ENCODE measurements at regions not wholly inside any gene's neighbourhood (a gene's known extent, or its start where the extent isn't known, plus 50 kb on each side); places are given as distances from the start of the nearest gene placed in this dataset.
"Not testable (repeated sequence)": the region's sequence is repeated elsewhere in the genome, so short reads cannot be mapped to it uniquely, and the experiment has no call there.

DNA sequence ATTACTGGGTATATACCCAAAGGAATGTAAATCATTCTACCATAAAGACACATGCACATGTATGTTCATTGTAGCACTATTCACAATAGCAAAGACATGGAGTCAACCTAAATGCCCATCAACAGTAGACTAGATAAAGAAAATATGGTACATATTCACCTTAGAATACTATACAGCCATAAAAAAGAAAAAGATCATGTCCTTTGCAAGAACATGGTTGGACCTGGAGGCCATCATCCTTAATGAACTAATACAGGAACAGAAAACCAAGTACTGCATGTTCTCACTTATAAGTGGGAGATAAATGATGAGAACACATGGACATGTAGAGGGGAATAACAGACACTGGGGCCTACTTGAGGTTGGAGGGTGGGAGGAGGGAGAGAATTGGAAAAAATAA, 133.2 kb upstream of the RASA1 start:
- not testable (repeated sequence) for DNase-seq

DNA sequence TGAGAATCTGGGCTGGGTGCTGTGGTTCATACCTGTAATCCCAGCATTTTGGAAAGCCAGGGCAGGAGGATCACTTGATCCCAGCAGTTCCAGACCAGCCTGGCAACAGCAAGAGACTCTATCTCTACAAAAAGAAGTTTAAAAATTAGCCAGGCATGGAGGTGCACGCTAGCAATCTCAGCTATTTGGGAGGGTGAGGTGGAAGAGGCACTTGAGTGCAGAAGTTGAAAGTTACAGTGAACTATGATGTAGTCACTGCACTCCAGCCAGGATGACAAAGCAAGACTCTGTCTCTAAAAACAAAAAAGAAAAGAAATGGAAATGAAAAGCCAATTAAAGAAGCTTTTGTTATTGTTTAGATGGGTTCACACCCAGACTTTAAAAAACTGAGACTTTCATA, 131.6 kb upstream of the RASA1 start:
- DNase-seq = no peak

DNA sequence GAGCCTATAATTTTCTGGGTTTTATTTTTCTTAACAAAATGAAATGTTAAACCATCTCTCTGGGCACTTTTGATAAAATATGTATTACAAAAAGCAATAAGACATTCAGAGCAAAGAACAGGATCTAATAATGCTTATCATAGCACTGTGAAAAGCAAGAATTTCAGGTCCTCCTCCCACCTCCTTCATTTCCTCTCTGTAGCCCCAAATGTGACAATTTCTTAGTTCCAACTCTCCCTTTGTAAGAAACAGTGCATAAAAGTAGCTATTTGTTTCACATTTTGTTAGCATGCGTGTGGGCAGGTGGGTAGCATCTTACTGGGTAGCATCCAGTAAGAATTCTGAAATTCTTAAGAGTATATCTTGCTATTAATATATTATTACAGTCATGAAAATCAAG, 130.9 kb upstream of the RASA1 start:
- no peak for DNase-seq

DNA sequence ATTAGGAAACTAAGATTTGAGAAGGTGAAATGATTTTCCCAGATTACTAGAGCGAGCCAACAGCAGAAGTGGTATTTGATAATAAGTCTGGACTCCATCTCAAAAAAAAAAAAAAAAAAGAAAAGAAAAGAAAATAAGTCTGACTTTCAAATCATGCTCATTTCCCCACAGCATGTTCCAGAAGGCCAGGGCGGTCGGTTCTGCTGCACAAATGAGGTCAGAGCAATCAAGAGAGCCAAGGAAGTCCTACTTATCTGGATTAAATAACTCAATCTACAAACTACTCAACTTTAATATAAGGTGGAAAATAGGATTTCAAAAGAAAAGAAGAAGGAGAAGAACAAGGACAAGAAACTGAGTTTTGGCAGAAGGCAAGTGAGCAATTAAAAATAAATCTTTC, 130.4 kb upstream of the RASA1 start:
- DNase-seq = no peak

DNA sequence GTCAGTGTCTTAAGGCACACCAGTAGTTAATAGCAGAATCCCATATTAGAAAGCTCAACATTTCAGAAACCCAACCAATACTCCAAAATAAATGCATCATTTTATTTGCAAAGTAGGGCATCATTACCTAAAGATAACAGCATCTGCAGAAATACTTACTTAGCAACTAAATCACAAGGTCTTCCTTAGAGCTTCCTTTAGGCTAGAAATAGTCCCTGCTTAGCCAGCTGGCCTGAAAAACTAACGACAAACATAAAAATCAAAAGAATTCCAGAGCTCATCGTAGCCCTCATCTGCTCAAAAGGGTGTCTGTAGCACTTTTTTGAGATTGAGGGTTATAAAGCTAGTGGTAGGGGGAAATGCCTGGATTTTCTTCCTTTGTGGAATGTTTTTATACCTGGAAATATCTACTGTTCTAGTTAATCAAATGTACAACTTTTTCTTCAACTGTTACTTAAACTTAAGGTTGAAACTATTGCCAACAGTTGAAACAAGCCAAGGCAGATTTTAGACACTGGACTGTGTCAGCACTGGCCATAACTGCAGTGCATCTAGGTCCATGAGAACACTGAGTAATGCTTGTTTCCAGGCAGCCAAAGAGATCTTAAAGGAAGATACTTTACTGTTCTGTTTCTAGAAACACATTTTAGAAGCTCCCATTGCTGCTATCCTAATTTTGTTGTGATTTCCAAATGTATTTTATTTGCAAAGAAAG, 129.4 kb upstream of the RASA1 start:
- no peak for DNase-seq

DNA sequence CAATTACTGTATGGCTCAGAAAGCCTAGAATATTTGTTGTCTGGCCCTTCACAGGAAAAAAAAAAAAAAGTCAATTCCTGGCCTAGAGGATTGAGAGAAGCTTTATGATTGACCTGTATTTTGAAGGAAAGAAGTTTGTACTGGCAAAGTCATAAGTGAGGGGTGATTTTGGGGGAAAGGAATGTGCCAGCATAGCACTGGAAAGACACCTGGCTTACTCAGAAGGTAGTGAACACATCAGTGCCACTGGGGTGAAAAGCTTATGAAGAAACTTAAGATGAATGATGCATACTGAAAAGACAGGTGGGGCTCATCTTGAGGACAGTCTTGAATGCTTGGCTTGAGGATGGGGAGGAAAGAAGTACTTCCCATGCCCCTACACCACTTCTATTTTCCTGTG, 127.9 kb upstream of the RASA1 start:
- no peak for DNase-seq

DNA sequence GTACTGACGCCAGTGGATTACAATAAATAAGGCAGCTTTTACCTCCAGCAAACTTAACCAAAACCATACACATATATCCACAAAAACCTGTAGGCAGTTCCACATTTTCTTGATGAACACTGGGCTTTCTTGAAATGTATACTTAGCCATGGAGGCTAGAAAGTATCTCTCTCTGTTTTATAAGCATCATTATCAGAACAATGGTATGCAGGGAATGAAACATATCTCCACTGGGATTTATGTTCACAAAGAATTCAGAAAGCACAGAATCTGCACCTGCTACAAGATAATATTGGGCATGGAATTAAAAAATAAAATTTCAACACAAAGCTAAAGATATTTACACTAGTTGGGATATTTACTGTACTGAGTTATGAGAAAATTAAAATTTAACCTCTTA, 126.1 kb upstream of the RASA1 start:
- DNase-seq = no peak

DNA sequence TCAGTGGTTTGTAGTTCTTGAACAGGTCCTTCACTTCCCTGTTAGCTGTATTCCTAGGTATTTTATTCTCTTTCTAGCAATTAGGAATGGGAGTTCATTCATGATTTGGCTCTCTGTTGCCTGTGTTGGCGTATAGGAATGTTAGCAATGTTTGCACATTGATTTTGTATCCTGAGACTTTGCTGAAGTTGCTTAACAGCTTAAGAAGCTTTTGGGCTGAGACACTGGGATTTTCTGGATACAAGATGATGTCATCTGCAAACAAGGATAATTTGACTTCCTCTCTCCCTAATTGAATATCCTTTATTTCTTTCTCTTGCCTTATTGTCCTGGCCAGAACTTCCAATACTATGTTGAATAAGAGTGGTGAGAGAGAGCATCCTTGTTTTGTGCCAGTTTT, 121.8 kb upstream of the RASA1 start:
- DNase-seq = not testable (repeated sequence)

DNA sequence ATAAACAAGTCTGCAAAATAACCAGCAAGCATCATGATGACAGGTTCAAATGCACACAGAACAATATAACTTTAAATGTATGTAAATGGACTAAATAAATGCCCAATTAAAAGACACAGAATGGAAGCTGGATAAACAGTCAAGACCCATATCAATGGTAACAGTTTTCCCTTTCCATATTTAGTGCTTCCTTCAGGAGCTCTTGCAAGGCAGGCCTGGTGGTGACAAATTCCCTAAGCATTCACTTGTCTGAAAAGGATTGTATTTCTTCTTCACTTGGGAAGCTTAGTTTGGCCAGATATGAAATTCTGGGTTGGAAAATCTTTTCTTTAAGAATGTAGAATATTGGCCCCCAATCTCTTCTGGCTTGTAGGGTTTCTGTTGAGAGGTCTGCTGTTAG, 120.2 kb upstream of the RASA1 start:
- no peak for DNase-seq

DNA sequence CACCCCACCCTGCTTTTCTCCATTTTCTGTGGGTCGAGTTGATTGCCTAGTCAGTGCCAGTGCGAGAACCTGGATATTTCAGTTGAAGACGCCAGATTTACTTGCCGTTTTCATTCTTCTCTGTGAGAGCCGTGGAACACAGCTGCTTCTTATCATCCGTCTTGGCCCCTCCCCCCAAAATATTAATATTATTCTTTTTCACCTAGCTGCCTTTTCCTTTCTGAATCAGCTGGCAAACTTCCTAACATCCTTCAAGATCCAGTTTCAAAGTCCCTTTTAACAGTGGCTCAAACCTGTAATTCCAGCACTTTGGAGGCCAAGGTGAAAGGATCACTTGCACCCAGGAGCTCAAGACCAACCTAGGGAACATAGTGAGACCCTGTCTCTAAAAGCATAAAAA, 117.1 kb upstream of the RASA1 start:
- no peak for DNase-seq

DNA sequence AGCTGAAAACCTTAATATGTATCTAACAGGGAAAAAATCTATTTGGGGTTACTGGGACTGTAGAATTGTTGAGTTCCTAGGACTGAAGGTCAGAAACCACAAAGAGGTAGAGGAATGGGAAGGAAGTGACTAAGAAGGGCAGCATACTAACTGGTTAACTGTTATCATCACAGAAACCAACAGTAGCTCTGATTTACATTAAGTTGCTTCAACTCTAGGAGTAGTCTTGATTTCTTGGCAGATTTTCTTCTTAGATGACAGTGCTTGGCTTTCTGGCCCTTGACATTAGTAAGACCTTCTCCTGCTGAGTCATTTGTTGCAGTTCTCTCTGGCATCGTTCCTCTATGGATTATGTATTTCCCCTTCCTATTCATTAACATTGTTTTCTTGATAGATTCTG, 116.1 kb upstream of the RASA1 start:
- DNase-seq = no peak

DNA sequence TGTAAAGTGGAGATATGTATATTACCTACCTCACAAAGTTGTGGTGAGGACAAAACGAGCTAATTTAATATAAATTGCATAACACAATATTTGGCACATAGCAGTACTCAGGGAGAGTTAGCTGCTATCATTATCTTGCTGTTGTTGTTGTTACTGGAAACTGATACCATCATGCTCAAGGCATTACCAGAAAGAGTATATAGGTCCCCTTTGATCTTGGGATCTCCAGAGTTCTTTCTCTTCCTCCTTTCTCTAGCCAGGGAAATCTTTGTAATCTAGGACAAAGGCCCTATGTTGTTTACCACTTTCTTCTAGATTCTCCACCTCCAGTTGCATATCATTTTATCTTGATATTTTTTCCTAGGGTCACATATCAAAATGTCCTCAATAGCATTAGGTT, 114.8 kb upstream of the RASA1 start:
- no peak for DNase-seq

DNA sequence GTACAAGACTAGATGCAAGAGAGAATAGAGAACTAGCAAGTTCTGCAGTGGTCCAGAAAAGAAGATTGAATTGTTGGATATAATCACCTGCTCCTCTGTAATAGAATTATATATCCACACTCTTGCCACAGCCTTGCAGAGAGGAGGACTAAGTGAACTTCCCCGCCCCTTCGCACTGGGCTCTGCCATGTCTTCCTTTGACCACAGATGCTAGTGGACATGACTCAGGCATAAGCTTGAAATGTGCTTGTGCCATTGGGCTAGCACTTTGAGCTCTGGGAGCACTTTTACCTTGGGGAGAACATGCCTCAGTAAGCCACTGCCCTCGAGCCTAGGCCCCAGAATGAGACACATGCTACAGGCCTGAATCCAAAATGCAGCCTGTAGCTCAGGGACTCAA, 113.5 kb upstream of the RASA1 start:
- no peak for DNase-seq

DNA sequence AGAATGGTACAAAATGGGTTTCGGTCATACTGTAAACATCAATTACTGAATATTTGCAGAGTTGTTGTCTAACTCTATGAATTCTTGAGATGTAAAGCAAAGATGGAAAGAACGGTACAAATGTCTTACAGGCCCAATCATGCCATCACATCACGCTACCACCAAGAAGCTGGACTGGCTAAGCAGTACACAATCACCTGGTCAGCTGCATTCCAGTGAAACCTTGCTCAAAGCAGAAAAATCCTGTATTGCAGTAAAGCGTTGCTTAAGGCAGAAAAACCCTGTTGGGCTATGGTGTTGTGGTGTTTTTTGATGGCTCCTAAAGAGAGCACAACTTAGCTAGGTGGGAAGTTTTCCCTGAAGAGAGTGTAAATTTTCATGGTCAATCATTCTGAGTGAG, 112.6 kb upstream of the RASA1 start:
- no peak for DNase-seq

DNA sequence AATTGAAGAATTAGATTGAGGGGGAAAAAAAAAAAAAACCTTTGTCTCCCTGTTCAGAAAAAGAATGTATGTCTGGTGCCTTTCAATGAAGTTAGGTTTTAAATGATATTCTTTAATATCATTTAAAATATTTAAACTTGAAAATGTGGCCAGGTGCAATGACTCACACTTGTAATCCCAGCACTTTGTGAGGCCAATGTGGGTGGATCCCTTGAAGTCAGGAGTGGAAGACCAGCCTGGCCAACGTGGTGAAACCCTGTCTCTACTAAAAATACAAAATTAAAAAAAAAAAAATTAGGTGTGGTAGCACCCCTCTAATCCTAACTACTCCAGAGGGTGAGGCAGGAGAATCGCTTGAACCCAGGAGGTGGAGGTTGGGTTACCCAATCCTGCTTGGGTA, 111.1 kb upstream of the RASA1 start:
- DNase-seq = no peak

DNA sequence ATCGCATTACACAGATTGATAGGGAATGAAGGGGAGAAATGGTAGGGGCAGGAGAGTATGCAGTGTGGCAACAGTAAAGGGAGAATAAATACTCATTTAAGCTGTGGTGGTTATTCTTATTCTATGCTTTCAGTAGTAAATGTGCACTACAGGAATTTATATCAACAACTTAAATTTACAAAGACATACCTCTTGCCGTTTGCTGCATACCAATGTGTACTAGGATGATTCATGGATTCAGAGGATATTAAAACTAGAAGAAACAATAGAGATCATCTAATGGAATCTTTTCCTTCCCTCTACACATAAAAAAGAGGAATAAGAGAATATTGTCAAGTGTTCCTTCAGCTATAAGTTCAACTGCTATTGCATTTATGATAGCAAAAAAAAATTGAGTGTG, 103.3 kb upstream of the RASA1 start:
- DNase-seq = no peak

DNA sequence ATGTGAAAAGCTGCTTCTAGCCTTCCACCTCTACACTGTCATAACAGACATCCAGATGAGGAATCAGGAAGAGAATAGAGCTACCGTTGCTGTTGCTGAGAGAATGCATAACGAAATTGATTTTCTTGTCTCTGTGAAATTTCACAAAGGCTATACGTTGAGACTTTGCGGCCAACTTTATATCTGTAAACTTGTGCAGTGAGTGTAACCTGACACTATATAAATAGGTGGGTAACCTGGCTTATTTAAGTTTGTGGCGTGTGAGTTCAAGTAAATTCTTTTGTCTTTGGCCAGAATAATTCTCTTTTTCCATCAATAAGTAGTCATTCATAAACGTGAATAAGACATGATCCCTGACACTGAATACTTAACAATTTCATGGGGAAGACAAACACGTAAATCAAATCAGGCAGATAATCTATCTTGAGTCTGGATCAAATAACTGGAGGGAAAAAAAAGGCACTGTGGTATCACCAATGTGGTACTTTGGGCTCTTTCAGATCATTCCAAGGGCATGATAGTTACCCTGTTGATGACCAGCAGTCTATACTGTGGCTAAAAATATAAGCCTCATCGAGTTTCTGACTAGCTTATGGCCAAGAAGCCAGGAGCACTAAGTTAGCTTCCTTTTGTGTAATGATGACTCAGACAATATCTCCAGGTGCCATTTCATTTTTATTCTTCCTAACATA, 98.2 kb upstream of the RASA1 start:
- DNase-seq = no peak

DNA sequence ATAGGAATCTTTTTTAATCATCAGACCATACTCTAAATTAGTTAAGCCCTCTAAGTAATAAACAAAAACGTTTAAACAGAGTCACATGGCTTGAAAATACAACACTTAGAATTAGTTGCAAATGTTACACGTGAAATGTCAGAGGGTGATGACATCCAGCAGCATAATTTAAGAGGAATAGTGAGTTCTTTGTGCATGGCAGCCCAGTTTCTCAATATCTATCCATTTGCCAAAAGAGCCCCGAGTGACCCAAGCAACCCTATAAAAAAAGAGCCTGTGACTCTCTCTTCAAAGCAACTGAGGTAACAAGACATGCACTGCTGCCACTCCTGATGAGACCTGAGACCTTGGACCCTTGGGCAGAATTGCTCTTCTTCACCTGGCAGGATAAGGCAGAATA, 96.9 kb upstream of the RASA1 start:
- no peak for DNase-seq

DNA sequence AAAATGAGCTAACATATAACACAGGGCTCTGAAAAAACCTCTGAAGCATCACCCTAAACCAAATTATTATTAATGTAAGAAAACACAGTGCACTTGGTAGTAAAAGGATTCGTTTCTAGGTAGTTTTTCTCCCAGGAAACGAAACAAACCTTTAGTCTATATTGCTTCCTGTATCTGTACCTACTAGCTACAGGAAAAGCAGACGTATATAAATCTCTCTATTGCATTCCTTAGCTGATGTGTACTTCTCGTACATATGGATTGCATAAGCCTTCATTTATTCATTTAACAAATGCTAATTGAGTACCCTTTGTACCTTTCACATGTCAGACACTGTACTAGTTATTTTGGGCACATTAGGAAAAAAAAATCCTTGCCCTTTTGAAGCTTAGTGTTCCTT, 85.0 kb upstream of the RASA1 start:
- no peak for DNase-seq

DNA sequence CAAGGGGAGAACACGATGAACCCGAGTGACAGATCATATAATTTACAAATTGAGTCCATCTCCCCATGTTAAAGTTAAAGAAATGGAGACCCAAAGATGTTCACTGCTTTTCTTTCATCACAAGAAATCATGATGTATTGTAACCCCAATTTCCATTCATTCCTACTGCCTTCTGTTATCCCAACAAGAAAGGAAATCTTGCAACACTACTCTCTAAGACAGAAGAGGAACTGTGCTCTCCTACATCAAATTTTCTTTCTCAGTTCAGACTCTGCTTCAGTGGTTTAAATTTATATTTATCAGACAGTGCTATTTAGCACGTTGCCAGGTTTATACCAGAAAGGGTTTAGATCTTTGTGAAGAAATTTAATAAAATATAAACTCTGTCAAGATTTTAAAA, 83.8 kb upstream of the RASA1 start:
- DNase-seq = no peak

DNA sequence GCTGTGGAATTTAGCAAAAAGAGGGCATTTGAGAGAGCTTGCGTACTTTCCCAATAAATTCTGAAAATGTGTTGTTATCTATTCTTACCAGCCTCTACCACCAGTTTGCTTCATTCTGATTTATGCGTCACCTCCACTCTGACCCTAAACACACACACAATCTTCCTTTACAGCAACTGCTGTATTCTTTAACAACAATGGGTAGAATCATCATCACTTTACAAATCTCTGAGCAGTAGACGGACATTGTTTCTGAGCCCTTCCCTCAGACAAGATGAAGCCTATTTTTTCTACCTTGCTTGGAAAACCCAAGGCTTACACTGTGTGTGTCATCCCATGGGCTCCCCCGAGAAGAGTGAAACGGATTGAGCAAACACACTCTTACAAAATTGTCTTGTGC, 83.1 kb upstream of the RASA1 start:
- DNase-seq = no peak

DNA sequence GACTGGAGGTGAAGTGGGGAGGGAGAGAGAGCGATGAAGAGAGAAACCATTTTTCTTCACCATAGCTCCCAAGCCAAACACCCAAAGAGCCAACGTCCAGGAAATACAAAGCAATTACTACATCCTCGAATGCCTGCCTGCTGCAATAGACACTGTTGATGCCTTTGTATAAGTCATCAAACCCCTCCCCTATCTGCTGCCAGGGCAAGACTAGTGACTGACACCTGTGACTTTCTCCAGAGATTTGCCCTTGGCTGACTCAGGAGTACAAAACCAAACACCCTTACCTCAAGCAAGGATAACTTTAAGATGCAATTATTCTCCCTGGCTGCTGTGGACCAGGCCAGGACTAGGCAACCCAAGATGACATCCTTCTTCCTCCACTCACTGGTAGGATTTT, 81.8 kb upstream of the RASA1 start:
- no peak for DNase-seq

DNA sequence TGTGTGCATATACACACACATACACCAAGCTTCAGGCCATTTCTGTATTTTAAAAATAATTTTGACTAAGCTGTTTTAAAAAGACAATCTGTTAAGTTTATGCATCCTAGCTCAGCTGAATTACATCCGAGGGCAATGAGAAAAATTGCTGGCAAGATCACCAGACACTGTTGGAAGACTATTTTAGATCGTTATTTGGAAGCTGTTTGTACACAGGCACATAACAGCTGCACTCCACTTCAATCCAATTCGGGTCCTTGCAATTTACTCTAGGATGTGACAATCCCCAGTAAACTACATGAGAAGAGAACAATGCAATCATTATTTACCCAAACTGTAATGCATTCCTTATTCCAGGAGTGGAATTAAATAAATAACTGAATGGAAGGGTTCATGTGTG, 79.3 kb upstream of the RASA1 start:
- no peak for DNase-seq

DNA sequence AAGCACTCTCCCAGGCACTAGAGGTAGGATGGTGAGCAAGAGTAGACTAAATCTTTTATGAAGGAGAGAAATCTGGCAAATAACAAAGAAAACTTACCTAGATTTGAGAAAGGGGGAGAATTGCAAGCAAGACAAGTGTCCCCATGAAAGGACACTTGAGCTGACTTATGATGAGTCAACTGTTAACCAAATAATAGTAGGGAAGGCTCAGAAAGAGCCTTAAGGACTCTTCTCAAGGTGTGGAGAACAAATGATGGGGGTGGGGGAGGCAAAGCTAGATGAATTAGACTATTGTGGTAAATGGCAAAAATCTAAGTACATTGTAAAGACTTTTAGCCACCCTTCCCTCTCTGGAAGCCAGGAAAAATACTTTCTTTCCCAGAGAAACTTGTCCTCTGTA, 77.6 kb upstream of the RASA1 start:
- no peak for DNase-seq
